IMR-90 (cell line): ENCODE measurements at regions not wholly inside any gene's neighbourhood (a gene's known extent, or its start where the extent isn't known, plus 50 kb on each side); places are given as distances from the start of the nearest gene placed in this dataset.

Experiments
- ATAC-seq: fragments of 200-7000 bp; cut with Tn5 transposase; 2 replicates; pipeline ENCODE4 v1.9.1; 2020; ENCODE audit warnings: low read depth, mild to moderate bottlenecking, moderate library complexity
- BruUV-seq: library from RNA; stranded (reverse); fragments of 400-500 nt; replicated peaks from 2 replicates; lab custom pipeline; 2021; lab: Mats Ljungman, UMichigan
- CTCF ChIA-PET: fragments of 300-600 bp; formaldehyde crosslinking; extraction: SDS; loops from one replicate; lab custom pipeline; 2021; ENCODE audit warnings: antibody characterized with exemption; lab: Yijun Ruan, JAX
- POLR2A ChIA-PET: fragments of 300-600 bp; sonication (Branson Sonifier 250); formaldehyde crosslinking; loops from one replicate; lab custom pipeline; 2022; ENCODE audit warnings: antibody characterized with exemption; ENCODE audit not compliant: unreplicated experiment; lab: Charles Lee
- DNase-seq: peaks from one replicate; pipeline ENCODE4 v3.0.0; 2013
- H2AFZ ChIP-seq: replicated peaks from 2 replicates; pipeline ENCODE3; 2013; ENCODE audit warnings: low read length, mild to moderate bottlenecking; ENCODE audit not compliant: poor library complexity
- H2AK5ac ChIP-seq: 2 replicates; pipeline ENCODE4 v1.6.1; 2013; ENCODE audit warnings: low read depth, low read length, inconsistent platforms
- H2AK9ac ChIP-seq: replicated peaks from 2 replicates; pipeline ENCODE3; 2013; ENCODE audit warnings: mild to moderate bottlenecking, low read depth, low read length, moderate library complexity; ENCODE audit not compliant: poor library complexity
- H2BK120ac ChIP-seq: 2 replicates; pipeline ENCODE4 v1.6.1; 2013; ENCODE audit warnings: low read depth, low read length, inconsistent platforms
- H2BK15ac ChIP-seq: 3 replicates; pipeline ENCODE4 v1.6.1; 2013; ENCODE audit warnings: low read depth, low read length, inconsistent platforms
- H2BK20ac ChIP-seq: 2 replicates; pipeline ENCODE4 v1.6.1; 2013; ENCODE audit warnings: low read depth, mild to moderate bottlenecking, inconsistent platforms, low read length, moderate library complexity
- H2BK5ac ChIP-seq: 2 replicates; pipeline ENCODE4 v1.6.1; 2013; ENCODE audit warnings: mild to moderate bottlenecking, low read depth, low read length, inconsistent platforms; ENCODE audit not compliant: poor library complexity, severe bottlenecking
- H3K14ac ChIP-seq: replicated peaks from 2 replicates; pipeline ENCODE4 v1.6.1; 2013; ENCODE audit warnings: low read depth, low read length, inconsistent platforms
- H3K18ac ChIP-seq: 2 replicates; pipeline ENCODE4 v1.6.1; 2013; ENCODE audit warnings: low read depth, low read length, control low read depth
- H3K23ac ChIP-seq: 2 replicates; pipeline ENCODE4 v1.6.1; 2013; ENCODE audit warnings: low read depth, low read length, inconsistent platforms
- H3K27ac ChIP-seq: 2 replicates; pipeline ENCODE4 v1.5.1; 2013; ENCODE audit warnings: mild to moderate bottlenecking, control low read depth, low read length; ENCODE audit not compliant: insufficient read depth
- H3K27me3 ChIP-seq: 2 replicates; pipeline ENCODE4 v1.6.1; 2013; ENCODE audit warnings: low read length; ENCODE audit not compliant: control insufficient read depth, insufficient read depth
- H3K36me3 ChIP-seq: 2 replicates; pipeline ENCODE4 v1.6.1; 2013; ENCODE audit warnings: low read length, mixed read lengths; ENCODE audit not compliant: control insufficient read depth, insufficient read depth
- H3K4ac ChIP-seq: 2 replicates; pipeline ENCODE4 v1.6.1; 2013; ENCODE audit warnings: low read depth, low read length, inconsistent platforms
- H3K4me1 ChIP-seq: 2 replicates; pipeline ENCODE4 v1.6.1; 2013; ENCODE audit warnings: low read length, mixed read lengths; ENCODE audit not compliant: control insufficient read depth, insufficient read depth
- H3K4me2 ChIP-seq: 2 replicates; pipeline ENCODE4 v1.6.1; 2013; ENCODE audit warnings: low read depth, mild to moderate bottlenecking, control low read depth, low read length, moderate library complexity
- H3K4me3 ChIP-seq: 2 replicates; pipeline ENCODE4 v1.5.1; 2013; ENCODE audit warnings: low read depth, mild to moderate bottlenecking, control low read depth, low read length, moderate library complexity; ENCODE audit not compliant: insufficient read depth
- H3K56ac ChIP-seq: 2 replicates; pipeline ENCODE4 v1.6.1; 2013; ENCODE audit warnings: low read length, inconsistent platforms; ENCODE audit not compliant: insufficient read depth; ENCODE audit errors: extremely low read depth
- H3K79me1 ChIP-seq, 2 experiments: 2 replicates each; pipeline ENCODE4 v1.6.1; 2013; ENCODE audit warnings: low read length in 2 of 2, inconsistent platforms in 1 of 2, low read depth in 1 of 2
- H3K9ac ChIP-seq: 2 replicates; pipeline ENCODE4 v1.6.1; 2013; ENCODE audit warnings: low read depth, low read length, control low read depth
- H3K9me1 ChIP-seq: 2 replicates; pipeline ENCODE4 v1.6.1; 2013; ENCODE audit warnings: low read length, inconsistent platforms; ENCODE audit not compliant: insufficient read depth
- H3K9me3 ChIP-seq: 2 replicates; pipeline ENCODE4 v1.6.1; 2013; ENCODE audit warnings: low read length; ENCODE audit not compliant: control insufficient read depth, insufficient read depth
- H4K20me1 ChIP-seq: 2 replicates; pipeline ENCODE4 v1.6.1; 2013; ENCODE audit warnings: low read length, inconsistent platforms; ENCODE audit not compliant: insufficient read depth
- H4K5ac ChIP-seq: 2 replicates; pipeline ENCODE4 v1.6.1; 2013; ENCODE audit warnings: mild to moderate bottlenecking, low read depth, low read length, control low read depth
- H4K8ac ChIP-seq, 2 experiments: 2 replicates each; pipeline ENCODE4 v1.6.1; 2013; ENCODE audit warnings: low read depth in 2 of 2, low read length in 2 of 2, control low read depth in 1 of 2, inconsistent platforms in 1 of 2
- H4K91ac ChIP-seq: 2 replicates; pipeline ENCODE4 v1.6.1; 2013; ENCODE audit warnings: low read depth, low read length, inconsistent platforms; ENCODE audit not compliant: insufficient read depth
- BHLHE40 ChIP-seq: fragments of 150-350 bp; IDR thresholded peaks from 2 replicates; pipeline ENCODE4 v1.6.1; 2016; ENCODE audit warnings: mild to moderate bottlenecking, low read depth, low read length
- CEBPB ChIP-seq: IDR thresholded peaks from 2 replicates; pipeline ENCODE4 v1.6.1; 2012; ENCODE audit warnings: low read depth, low read length, improper control_type of control experiment
- CHD1 ChIP-seq: IDR thresholded peaks from 2 replicates; pipeline ENCODE4 v1.6.1; 2012; ENCODE audit warnings: low read depth, low read length, improper control_type of control experiment
- FOS ChIP-seq: fragments of 150-350 bp; IDR thresholded peaks from 2 replicates; pipeline ENCODE4 v1.6.1; 2016; ENCODE audit warnings: low read depth, low read length
- MAFK ChIP-seq: IDR thresholded peaks from 2 replicates; pipeline ENCODE4 v1.6.1; 2012; ENCODE audit warnings: low read depth, low read length, improper control_type of control experiment
- MAZ ChIP-seq: IDR thresholded peaks from 2 replicates; pipeline ENCODE4 v1.6.1; 2012; ENCODE audit warnings: low read depth, mild to moderate bottlenecking, low read length, improper control_type of control experiment, moderate library complexity, borderline replicate concordance
- MXI1 ChIP-seq: IDR thresholded peaks from 2 replicates; pipeline ENCODE4 v1.6.1; 2012; ENCODE audit warnings: low read depth, mild to moderate bottlenecking, low read length, moderate library complexity, borderline replicate concordance
- NFE2L2 ChIP-seq: fragments of 150-350 bp; IDR thresholded peaks from 2 replicates; pipeline ENCODE4 v1.6.1; 2016; ENCODE audit warnings: low read depth, mild to moderate bottlenecking, low read length
- POLR2A ChIP-seq: IDR thresholded peaks from 2 replicates; pipeline ENCODE4 v1.6.1; 2012; ENCODE audit warnings: mild to moderate bottlenecking, low read depth, low read length
- RAD21 ChIP-seq: IDR thresholded peaks from 2 replicates; pipeline ENCODE4 v1.6.1; 2012; ENCODE audit warnings: low read length, improper control_type of control experiment
- RCOR1 ChIP-seq: IDR thresholded peaks from 2 replicates; pipeline ENCODE4 v1.6.1; 2012; ENCODE audit warnings: mild to moderate bottlenecking, low read length, improper control_type of control experiment; ENCODE audit not compliant: insufficient replicate concordance
- RFX5 ChIP-seq: IDR thresholded peaks from 2 replicates; pipeline ENCODE4 v1.8.0; 2012; ENCODE audit warnings: low read depth, mild to moderate bottlenecking, low read length, moderate library complexity
- SMC3 ChIP-seq: fragments of 150-350 bp; IDR thresholded peaks from 2 replicates; pipeline ENCODE4 v1.6.1; 2016; ENCODE audit warnings: low read depth, mild to moderate bottlenecking, antibody characterized with exemption, low read length, moderate library complexity
- WGBS, 2 experiments: methylation state at CpG; one replicate each; pipeline versions ENCODE4 v1.1.5 to v1.1.7; 2013; ENCODE audit warnings: missing lambda C conversion rate in 2 of 2; ENCODE audit not compliant: insufficient read length in 1 of 2; ENCODE audit errors: extremely low coverage in 2 of 2; 5-methylcytosine and 5-hydroxymethylcytosine counted together
- dilution Hi-C: fragments of 300-500 bp; cut with HindIII; formaldehyde crosslinking; loops from one replicate; pipeline ENCODE4 v1.14.3; 2018; ENCODE audit warnings: low sequenced_read_pairs; ENCODE audit not compliant: unreplicated experiment
- in situ Hi-C: fragments of 300-500 bp; cut with MboI; formaldehyde crosslinking; loops from 3 replicates; pipeline ENCODE4 v1.14.3; 2019; ENCODE audit warnings: low sequenced_read_pairs, inconsistent platforms, mixed read lengths
- intact Hi-C: fragments of 100-400 bp; cut with micrococcal nuclease; formaldehyde crosslinking; loops from 2 replicates; pipeline ENCODE4 v1.10.0; 2022
- TF ChIP-seq, protein P1 (sequence below): fragments of 150-350 bp; IDR thresholded peaks from 2 replicates; pipeline ENCODE4 v1.6.1; 2016; ENCODE audit warnings: low read depth, mild to moderate bottlenecking, low read length, moderate library complexity, borderline replicate concordance
- TF ChIP-seq, protein P2 (sequence below): conservative IDR thresholded peaks from 2 replicates; pipeline ENCODE4 v1.5.1; 2012; ENCODE audit warnings: mild to moderate bottlenecking, low read depth, low read length, improper control_type of control experiment
- TF ChIP-seq, protein P3 (sequence below): fragments of 150-350 bp; IDR thresholded peaks from 2 replicates; pipeline ENCODE4 v1.6.1; 2017; ENCODE audit warnings: mild to moderate bottlenecking, antibody characterized with exemption, low read length, low read depth

GRCh38 chr15:95152741-95153140 is 921.4 kb downstream of the MCTP2 start:
- no peak overlapping the region for H2BK5ac ChIP-seq
- ATAC-seq (no peak), DNase-seq (no peak)
- H2AFZ ChIP-seq, result no peak overlapping the region
- intact Hi-C loops, result no loop called here
- no peak overlapping the region for H3K9ac ChIP-seq
- H2BK20ac ChIP-seq, result no peak overlapping the region
- dilution Hi-C loops, result no loop called here
- H3K36me3 ChIP-seq, result no peaks in the 10 kb centered on the region
- H2BK120ac ChIP-seq, result no peak overlapping the region
- no peak overlapping the region for H3K4me2 ChIP-seq
- H3K27me3 ChIP-seq, result no peaks in the 10 kb centered on the region
- in situ Hi-C loops, result no loop called here
- no peaks in the 10 kb centered on the region for H3K4me1 ChIP-seq
- no peak overlapping the region for H2AK5ac ChIP-seq
- no peak overlapping the region for H3K18ac ChIP-seq
- no peak overlapping the region for H4K91ac ChIP-seq
- no peaks in the 10 kb centered on the region for H3K9me1 ChIP-seq
- H3K27ac ChIP-seq, result no peak overlapping the region
- no peaks in the 10 kb centered on the region for H4K20me1 ChIP-seq
- H3K9me3 ChIP-seq, result no peaks in the 10 kb centered on the region
- no peak overlapping the region for H3K56ac ChIP-seq
- BruUV-seq, result no TSS peak
- CTCF ChIA-PET, result no interaction called here
- no peak overlapping the region for H4K5ac ChIP-seq
- H3K14ac ChIP-seq, result no peak overlapping the region
- no peak overlapping the region for H2BK15ac ChIP-seq
- no peak overlapping the region for H3K4ac ChIP-seq
- H4K8ac ChIP-seq, result no peak overlapping the region
- H3K23ac ChIP-seq, result no peak overlapping the region
- TF ChIP-seq FOS (no peak), BHLHE40 (no peak), RAD21 (no peak), RCOR1 (no peak), MAFK (no peak), MXI1 (no peak), POLR2A (no peak), SMC3 (no peak), MAZ (no peak), CHD1 (no peak), NFE2L2 (no peak), RFX5 (no peak), CEBPB (no peak)
- TF ChIP-seq, protein P1, sequence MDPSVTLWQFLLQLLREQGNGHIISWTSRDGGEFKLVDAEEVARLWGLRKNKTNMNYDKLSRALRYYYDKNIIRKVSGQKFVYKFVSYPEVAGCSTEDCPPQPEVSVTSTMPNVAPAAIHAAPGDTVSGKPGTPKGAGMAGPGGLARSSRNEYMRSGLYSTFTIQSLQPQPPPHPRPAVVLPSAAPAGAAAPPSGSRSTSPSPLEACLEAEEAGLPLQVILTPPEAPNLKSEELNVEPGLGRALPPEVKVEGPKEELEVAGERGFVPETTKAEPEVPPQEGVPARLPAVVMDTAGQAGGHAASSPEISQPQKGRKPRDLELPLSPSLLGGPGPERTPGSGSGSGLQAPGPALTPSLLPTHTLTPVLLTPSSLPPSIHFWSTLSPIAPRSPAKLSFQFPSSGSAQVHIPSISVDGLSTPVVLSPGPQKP, result no peak
- TF ChIP-seq, protein P2, sequence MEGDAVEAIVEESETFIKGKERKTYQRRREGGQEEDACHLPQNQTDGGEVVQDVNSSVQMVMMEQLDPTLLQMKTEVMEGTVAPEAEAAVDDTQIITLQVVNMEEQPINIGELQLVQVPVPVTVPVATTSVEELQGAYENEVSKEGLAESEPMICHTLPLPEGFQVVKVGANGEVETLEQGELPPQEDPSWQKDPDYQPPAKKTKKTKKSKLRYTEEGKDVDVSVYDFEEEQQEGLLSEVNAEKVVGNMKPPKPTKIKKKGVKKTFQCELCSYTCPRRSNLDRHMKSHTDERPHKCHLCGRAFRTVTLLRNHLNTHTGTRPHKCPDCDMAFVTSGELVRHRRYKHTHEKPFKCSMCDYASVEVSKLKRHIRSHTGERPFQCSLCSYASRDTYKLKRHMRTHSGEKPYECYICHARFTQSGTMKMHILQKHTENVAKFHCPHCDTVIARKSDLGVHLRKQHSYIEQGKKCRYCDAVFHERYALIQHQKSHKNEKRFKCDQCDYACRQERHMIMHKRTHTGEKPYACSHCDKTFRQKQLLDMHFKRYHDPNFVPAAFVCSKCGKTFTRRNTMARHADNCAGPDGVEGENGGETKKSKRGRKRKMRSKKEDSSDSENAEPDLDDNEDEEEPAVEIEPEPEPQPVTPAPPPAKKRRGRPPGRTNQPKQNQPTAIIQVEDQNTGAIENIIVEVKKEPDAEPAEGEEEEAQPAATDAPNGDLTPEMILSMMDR, result no peak
- TF ChIP-seq, protein P3, sequence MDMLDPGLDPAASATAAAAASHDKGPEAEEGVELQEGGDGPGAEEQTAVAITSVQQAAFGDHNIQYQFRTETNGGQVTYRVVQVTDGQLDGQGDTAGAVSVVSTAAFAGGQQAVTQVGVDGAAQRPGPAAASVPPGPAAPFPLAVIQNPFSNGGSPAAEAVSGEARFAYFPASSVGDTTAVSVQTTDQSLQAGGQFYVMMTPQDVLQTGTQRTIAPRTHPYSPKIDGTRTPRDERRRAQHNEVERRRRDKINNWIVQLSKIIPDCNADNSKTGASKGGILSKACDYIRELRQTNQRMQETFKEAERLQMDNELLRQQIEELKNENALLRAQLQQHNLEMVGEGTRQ, result no peak
- no peak overlapping the region for H2AK9ac ChIP-seq
- POLR2A ChIA-PET, result no interaction called here
- WGBS, 2 experiments, result no CpG with 5 or more reads among the region's 1 CpG
- no peak overlapping the region for H3K4me3 ChIP-seq
- no peaks in the 10 kb centered on the region for H3K79me1 ChIP-seq
